ENCODE measurements at regions not wholly inside any gene's neighbourhood (a gene's known extent, or its start where the extent isn't known, plus 50 kb on each side); places are given as distances from the start of the nearest gene placed in this dataset.

DNA sequence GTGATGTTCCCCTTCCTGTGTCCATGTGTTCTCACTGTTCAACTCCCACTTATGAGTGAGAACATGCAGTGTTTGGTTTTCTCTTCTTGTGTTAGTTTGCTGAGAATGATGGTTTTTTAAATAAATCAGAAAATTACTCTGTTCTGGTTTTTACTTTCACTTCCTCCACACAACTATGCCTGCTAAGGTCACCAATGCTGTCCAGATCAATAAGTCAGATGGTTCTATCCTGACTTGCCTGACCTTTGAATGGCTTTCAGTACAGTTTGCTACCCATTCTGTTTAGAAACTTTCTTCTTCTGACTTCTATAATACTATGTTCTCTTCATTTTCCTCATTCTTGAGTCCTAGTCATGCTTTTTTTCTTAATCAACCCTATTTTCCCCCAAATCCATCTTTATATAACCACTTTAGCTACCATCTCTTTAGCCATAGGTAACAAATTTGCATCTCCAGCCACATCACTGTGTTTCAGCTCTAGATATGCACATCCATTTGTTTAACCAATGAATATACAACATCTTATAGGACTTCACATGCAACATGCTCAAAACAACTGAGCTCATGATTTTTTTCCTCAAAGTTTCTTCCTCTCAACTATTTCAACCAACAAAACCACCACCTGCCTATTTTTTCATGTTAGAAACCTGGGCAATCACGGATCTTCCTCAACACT lies 58.8 kb upstream of the SLC38A11 start:
- TF ChIP-seq, protein P1, sequence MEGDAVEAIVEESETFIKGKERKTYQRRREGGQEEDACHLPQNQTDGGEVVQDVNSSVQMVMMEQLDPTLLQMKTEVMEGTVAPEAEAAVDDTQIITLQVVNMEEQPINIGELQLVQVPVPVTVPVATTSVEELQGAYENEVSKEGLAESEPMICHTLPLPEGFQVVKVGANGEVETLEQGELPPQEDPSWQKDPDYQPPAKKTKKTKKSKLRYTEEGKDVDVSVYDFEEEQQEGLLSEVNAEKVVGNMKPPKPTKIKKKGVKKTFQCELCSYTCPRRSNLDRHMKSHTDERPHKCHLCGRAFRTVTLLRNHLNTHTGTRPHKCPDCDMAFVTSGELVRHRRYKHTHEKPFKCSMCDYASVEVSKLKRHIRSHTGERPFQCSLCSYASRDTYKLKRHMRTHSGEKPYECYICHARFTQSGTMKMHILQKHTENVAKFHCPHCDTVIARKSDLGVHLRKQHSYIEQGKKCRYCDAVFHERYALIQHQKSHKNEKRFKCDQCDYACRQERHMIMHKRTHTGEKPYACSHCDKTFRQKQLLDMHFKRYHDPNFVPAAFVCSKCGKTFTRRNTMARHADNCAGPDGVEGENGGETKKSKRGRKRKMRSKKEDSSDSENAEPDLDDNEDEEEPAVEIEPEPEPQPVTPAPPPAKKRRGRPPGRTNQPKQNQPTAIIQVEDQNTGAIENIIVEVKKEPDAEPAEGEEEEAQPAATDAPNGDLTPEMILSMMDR (IDR thresholded peaks at IDR 0.05): no peak

DNA sequence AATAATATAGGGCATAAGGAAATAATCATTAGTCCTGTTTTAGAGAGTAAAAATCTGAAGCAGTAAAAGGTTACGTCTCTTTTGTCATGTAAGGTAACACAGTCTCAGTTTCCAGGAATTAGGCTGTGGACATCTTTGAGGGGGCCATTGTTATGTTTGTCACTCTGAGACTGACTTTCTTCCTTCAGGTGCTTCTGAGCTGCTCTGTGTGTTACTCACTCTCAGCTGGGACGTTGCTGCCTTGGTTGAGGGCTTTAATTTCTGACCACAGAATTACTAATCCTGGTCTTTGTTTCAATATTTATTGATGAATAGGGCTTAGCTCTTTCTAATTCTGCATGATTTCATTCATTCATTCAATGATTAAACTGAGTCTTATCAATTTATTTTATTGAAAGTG lies 55.9 kb upstream of the SLC38A11 start:
- TF ChIP-seq, protein P1 (IDR thresholded peaks at IDR 0.05): no peak

DNA sequence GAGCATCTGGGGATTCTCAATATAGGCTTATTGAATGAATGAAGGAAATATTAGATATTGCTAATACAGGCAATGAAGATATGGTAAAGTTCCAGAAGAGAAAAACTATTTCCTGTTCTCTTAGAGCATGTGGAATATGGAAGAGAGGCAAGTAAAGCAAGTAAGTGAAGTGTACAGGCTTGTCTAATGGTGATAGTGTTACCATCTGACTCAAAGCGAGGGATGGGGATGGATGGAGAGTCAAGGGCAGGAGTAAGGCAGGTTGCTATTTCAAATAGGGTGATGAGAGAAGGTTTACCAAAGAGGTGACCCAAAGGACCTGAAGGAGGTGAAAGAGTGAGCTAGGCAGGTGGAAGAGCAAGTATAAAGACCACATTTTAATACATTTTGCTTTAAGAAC lies 55.2 kb upstream of the SLC38A11 start:
- TF ChIP-seq, protein P1 (IDR thresholded peaks at IDR 0.05): no peak

DNA sequence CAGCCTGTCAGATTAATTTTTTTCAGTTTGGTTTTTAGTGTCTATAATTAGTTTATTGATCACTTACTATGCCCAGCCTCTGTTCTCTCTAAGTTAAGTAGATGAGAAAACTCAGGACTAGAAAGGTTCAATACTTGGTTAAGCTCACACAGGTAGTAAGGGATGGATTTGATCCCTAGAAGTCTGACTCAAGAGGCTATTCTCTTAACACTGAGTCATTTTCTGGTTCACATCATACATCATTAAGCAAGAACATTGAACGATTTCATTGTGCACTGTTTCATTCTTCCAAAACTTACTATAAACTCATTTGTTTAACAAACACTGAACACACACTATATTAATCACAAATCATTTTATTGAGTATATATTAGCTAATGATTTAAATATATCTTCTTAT lies 54.1 kb upstream of the SLC38A11 start:
- TF ChIP-seq, protein P1 (IDR thresholded peaks at IDR 0.05): no peak

DNA sequence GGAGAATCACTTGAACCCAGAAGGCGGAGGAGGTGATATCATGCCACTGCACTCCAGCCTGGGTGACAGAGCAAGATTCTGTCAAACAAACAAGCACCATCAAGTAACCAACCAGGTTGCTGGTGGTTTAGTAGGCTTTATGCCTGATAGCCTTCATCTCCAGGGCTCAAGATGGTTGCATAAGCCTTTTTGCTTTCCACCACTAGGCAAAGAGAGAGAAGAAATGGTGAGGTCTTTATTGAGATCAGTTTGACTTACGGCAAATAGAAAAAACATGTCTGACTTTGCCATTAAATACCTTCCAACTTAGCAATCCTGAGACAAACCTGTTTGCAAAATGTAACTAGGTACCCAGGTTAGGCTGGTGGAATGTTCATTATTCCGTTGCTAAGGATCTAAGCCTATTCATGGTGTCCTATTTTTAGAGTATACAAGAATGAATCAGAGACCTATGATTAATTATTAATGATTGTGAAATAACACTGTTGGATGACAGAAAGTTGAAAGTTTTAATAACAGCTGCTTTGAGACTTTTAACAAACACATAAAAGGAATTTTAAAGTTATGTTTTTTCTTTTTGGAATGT lies 53.5 kb upstream of the SLC38A11 start:
- TF ChIP-seq, protein P1 (IDR thresholded peaks at IDR 0.05): no peak

DNA sequence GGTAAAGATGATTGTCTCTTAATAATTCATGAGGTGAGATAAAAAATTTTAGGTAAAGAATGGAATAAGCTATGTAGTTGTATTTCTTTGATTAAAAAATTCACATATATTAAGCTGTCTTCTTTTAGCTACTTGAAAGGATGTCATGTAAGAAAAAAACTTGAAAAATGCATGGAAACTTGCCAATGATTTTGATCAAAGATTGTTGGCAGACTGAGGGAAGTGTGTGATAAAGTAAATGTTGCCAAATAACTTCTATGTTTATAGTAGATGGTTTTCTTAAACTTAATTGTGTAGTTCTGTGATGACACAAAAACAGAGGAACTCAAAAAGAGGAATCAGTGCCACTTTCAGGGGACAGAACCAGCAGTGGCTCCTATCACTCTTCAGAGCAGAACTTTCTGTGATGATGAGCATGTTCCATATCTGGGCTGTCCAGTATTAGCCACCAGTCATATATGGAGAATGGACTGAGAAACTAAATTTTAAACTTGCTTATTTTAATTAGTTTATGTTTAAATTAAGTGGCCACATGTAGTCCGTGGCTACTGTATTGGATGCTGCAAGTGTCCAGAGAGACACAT lies 51.9 kb upstream of the SLC38A11 start:
- TF ChIP-seq, protein P1 (IDR thresholded peaks at IDR 0.05): no peak

Measured in LNCAP (cell line).